HCT116 (cell line): ENCODE measurements at regions not wholly inside any gene's neighbourhood (a gene's known extent, or its start where the extent isn't known, plus 50 kb on each side); places are given as distances from the start of the nearest gene placed in this dataset.

Experiments
- ATAC-seq: fragments of 200-7000 bp; cut with Tn5 transposase; 2 replicates; pipeline ENCODE4 v1.9.1; 2020; ENCODE audit warnings: mild to moderate bottlenecking, moderate library complexity
- BruUV-seq: library from RNA; stranded (reverse); fragments of 400-500 nt; replicated peaks from 2 replicates; lab custom pipeline; 2021; lab: Mats Ljungman, UMichigan
- CTCF ChIA-PET: fragments of 300-600 bp; sonication (Branson Sonifier 250); formaldehyde crosslinking; loops from one replicate; lab custom pipeline; 2021; ENCODE audit warnings: antibody characterized with exemption; lab: Charles Lee
- POLR2A ChIA-PET: fragments of 300-600, 350-600 bp; sonication (Branson Sonifier 250); formaldehyde crosslinking; loops from one replicate; lab custom pipeline; 2021; ENCODE audit warnings: antibody characterized with exemption; lab: Charles Lee
- RAD21 ChIA-PET, 2 experiments: fragments of 300-600 bp; sonication (Branson Sonifier 250); formaldehyde crosslinking; loops; one replicate each; lab custom pipeline; 2023; ENCODE audit warnings: low total read pairs in 2 of 2; ENCODE audit not compliant: uncharacterized antibody in 2 of 2, unreplicated experiment in 2 of 2, low non-redundant PET in 1 of 2; lab: Charles Lee
- DNase-seq: peaks from one replicate; pipeline ENCODE4 v3.0.0-alpha.2; 2010; ENCODE audit warnings: low read depth, low spot score
- H2AFZ ChIP-seq: fragments of 200-600 bp; shearing (Covaris generic), sonication (generic); 2 replicates; pipeline ENCODE4 v1.6.1; 2017; ENCODE audit warnings: low read depth, mixed run types, mixed read lengths, antibody characterized with exemption, low read length; ENCODE audit not compliant: poor library complexity, severe bottlenecking
- H3K27ac ChIP-seq: 2 replicates; pipeline ENCODE4 v1.5.1; 2012; ENCODE audit warnings: low read depth, low read length
- H3K27me3 ChIP-seq: fragments of 200-600 bp; sonication (generic); 2 replicates; pipeline ENCODE4 v1.6.1; 2016; ENCODE audit warnings: mixed run types, low read length, mixed read lengths; ENCODE audit not compliant: insufficient read depth
- H3K36me3 ChIP-seq, 2 experiments: fragments of 200-500 bp in 1 of 2; fragments of 200-600 bp in 1 of 2; sonication (Bioruptor generic) in 1 of 2; sonication (generic) in 1 of 2; 2 replicates each; pipeline versions ENCODE4 v1.5.1 to v1.6.1; 2014 to 2016; ENCODE audit warnings: low read length in 2 of 2, inconsistent platforms in 1 of 2, mixed read lengths in 1 of 2, mixed run types in 1 of 2; ENCODE audit not compliant: insufficient read depth in 2 of 2, control insufficient read depth in 1 of 2
- H3K4me1 ChIP-seq, 2 experiments: fragments of 200-600 bp in 1 of 2; sonication (generic) in 1 of 2; 2 replicates each; pipeline versions ENCODE4 v1.5.1 to v1.6.1; 2012 to 2017; ENCODE audit warnings: low read length in 2 of 2, inconsistent platforms in 1 of 2, mild to moderate bottlenecking in 1 of 2, mixed read lengths in 1 of 2, mixed run types in 1 of 2, moderate library complexity in 1 of 2; ENCODE audit not compliant: insufficient read depth in 2 of 2, control insufficient read depth in 1 of 2
- H3K4me2 ChIP-seq: fragments of 200-600 bp; sonication (generic); 2 replicates; pipeline ENCODE4 v1.6.1; 2017; ENCODE audit warnings: mixed run types, low read length, mixed read lengths
- H3K4me3 ChIP-seq, 2 experiments: fragments of 200-600 bp in 1 of 2; sonication (generic) in 1 of 2; replicated peaks in 1 of 2; 2 replicates each; pipeline ENCODE4 v1.5.1; 2011 to 2016; ENCODE audit warnings: low read length in 2 of 2, control low read depth in 1 of 2, low read depth in 1 of 2, mild to moderate bottlenecking in 1 of 2, mixed read lengths in 1 of 2, mixed run types in 1 of 2
- H3K79me2 ChIP-seq: fragments of 200-600 bp; sonication (generic); 2 replicates; pipeline ENCODE4 v1.6.1; 2017; ENCODE audit warnings: mild to moderate bottlenecking, mixed run types, low read length, moderate library complexity, mixed read lengths; ENCODE audit not compliant: insufficient read depth
- H3K9ac ChIP-seq: fragments of 200-600 bp; sonication (generic); 2 replicates; pipeline ENCODE4 v1.6.1; 2016; ENCODE audit warnings: low read length, mixed read lengths
- H3K9me2 ChIP-seq: fragments of 200-600 bp; sonication (generic), shearing (Covaris generic); 2 replicates; pipeline ENCODE4 v1.6.1; 2017; ENCODE audit warnings: mixed run types, mild to moderate bottlenecking, moderate library complexity; ENCODE audit not compliant: insufficient read depth
- H3K9me3 ChIP-seq, 2 experiments: fragments of 200-500 bp in 1 of 2; fragments of 200-600 bp in 1 of 2; sonication (Bioruptor generic) in 1 of 2; sonication (generic) in 1 of 2; 2 replicates each; pipeline ENCODE4 v1.6.1; 2014 to 2017; ENCODE audit warnings: low read length in 2 of 2, mixed read lengths in 2 of 2, inconsistent platforms in 1 of 2, low read depth in 1 of 2, mild to moderate bottlenecking in 1 of 2, mixed run types in 1 of 2, moderate library complexity in 1 of 2; ENCODE audit not compliant: control insufficient read depth in 1 of 2, insufficient read depth in 1 of 2
- H4K20me1 ChIP-seq: fragments of 200-600 bp; sonication (generic), shearing (Covaris generic); 2 replicates; pipeline ENCODE4 v1.6.1; 2017; ENCODE audit warnings: mixed run types, mild to moderate bottlenecking, moderate library complexity; ENCODE audit not compliant: insufficient read depth
- EGR1 ChIP-seq: IDR thresholded peaks from 2 replicates; pipeline ENCODE4 v1.6.1; 2012; ENCODE audit warnings: low read depth
- ELF1 ChIP-seq: IDR thresholded peaks from 2 replicates; pipeline ENCODE4 v1.6.1; 2012; ENCODE audit warnings: low read depth, borderline replicate concordance
- EZH2 ChIP-seq: fragments of 200-600 bp; sonication (generic); IDR thresholded peaks from 2 replicates; pipeline ENCODE4 v1.6.1; 2017; ENCODE audit warnings: antibody characterized with exemption, mixed run types
- EZH2phosphoT487 ChIP-seq: fragments of 200-600 bp; IDR thresholded peaks from 2 replicates; pipeline ENCODE4 v1.6.1; 2018; ENCODE audit warnings: antibody characterized with exemption, borderline replicate concordance
- JUND ChIP-seq: IDR thresholded peaks from 2 replicates; pipeline ENCODE4 v1.6.1; 2012
- MAX ChIP-seq: IDR thresholded peaks from 2 replicates; pipeline ENCODE4 v1.6.1; 2012
- POLR2A ChIP-seq: IDR thresholded peaks from 2 replicates; pipeline ENCODE4 v1.7.0; 2011; ENCODE audit warnings: borderline replicate concordance; ENCODE audit not compliant: insufficient read depth, insufficient read length; ENCODE audit errors: extremely low read depth
- RAD21 ChIP-seq: IDR thresholded peaks from 2 replicates; pipeline ENCODE4 v1.6.1; 2012; ENCODE audit warnings: low read depth, mild to moderate bottlenecking
- REST ChIP-seq: IDR thresholded peaks from 2 replicates; pipeline ENCODE4 v1.6.1; 2012; ENCODE audit warnings: low read depth
- SIN3A ChIP-seq: IDR thresholded peaks from 2 replicates; pipeline ENCODE4 v1.6.1; 2012; ENCODE audit warnings: low read depth
- SP1 ChIP-seq: IDR thresholded peaks from 2 replicates; pipeline ENCODE4 v1.6.1; 2012; ENCODE audit warnings: low read depth
- SRF ChIP-seq: IDR thresholded peaks from 2 replicates; pipeline ENCODE4 v1.6.1; 2012; ENCODE audit warnings: low read depth
- ZBTB33 ChIP-seq: IDR thresholded peaks from 2 replicates; pipeline ENCODE4 v1.6.1; 2011; ENCODE audit warnings: mild to moderate bottlenecking, low read length, moderate library complexity; ENCODE audit not compliant: insufficient replicate concordance; ENCODE audit errors: extremely low read depth
- ZFX ChIP-seq: fragments of 450-650 bp; IDR thresholded peaks from 2 replicates; pipeline ENCODE4 v1.6.1; 2017
- ZNF274 ChIP-seq: fragments of 200-500 bp; sonication (Bioruptor generic); IDR thresholded peaks from 2 replicates; pipeline ENCODE4 v1.6.1; 2014; ENCODE audit warnings: mild to moderate bottlenecking, low read depth, low read length, inconsistent platforms
- intact Hi-C: fragments of 100-400 bp; cut with micrococcal nuclease; formaldehyde crosslinking; loops from 2 replicates; pipeline ENCODE4 v1.10.0; 2022

GRCh38 chr14:56870336-56870735 lies 60.1 kb upstream of the OTX2 start:
- Histone ChIP-seq H3K79me2 (no peaks in the 10 kb centered on the region), H3K9me3 (no peaks in the 10 kb centered on the region), H3K4me3 (no peak overlapping the region)
- intact Hi-C loops: loop anchor here (5.0 kb wide), 1 partner anchor 208 kb away; no protein-coding TSS in a partner anchor
- ChIA-PET POLR2A (no interaction called here), CTCF (no interaction called here), RAD21 (no interaction called here)
- no peak for ATAC-seq
- TF ChIP-seq EZH2phosphoT487: no peak
- no peak for TF ChIP-seq ELF1
- TF ChIP-seq EZH2: no peak
- no peak for TF ChIP-seq SRF
- no peak for TF ChIP-seq JUND
- no peak for TF ChIP-seq EGR1
- TF ChIP-seq, all 23 proteins: peak for 0
- Histone ChIP-seq H2AFZ (no peak overlapping the region), H3K4me1 (no peaks in the 10 kb centered on the region; a peak in 2 of 4 replicates), H3K9ac (no peak overlapping the region), H3K4me2 (no peak overlapping the region), H3K9me2 (no peaks in the 10 kb centered on the region), H4K20me1 (no peaks in the 10 kb centered on the region), H3K27me3 (peaks cover 25% of the 10 kb centered on the region), H3K36me3 (no peaks in the 10 kb centered on the region), H3K27ac (no peak overlapping the region)
- BruUV-seq: no TSS peak
- no peak for DNase-seq

- no peak overlapping the region for H3K4me2 ChIP-seq
- no peak overlapping the region for H2AFZ ChIP-seq
- no peak overlapping the region for H3K4me3 ChIP-seq
- no peak for ATAC-seq
- H3K79me2 ChIP-seq: no peaks in the 10 kb centered on the region
- H3K4me1 ChIP-seq: no peaks in the 10 kb centered on the region; a peak in 1 of 4 replicates
- no peak overlapping the region for H3K9ac ChIP-seq
- ChIA-PET RAD21 (no interaction called here), CTCF (interaction anchor here (1.2 kb wide), 1 partner anchor 378 kb away, joined by 4 read pairs; no protein-coding TSS in a partner anchor), POLR2A (no interaction called here)
- no peaks in the 10 kb centered on the region for H3K36me3 ChIP-seq
- intact Hi-C loops: no loop called here
- BruUV-seq: no TSS peak
- H3K27me3 ChIP-seq: peaks cover 33% of the 10 kb centered on the region
- H3K9me3 ChIP-seq: no peaks in the 10 kb centered on the region
- H4K20me1 ChIP-seq: no peaks in the 10 kb centered on the region
- no peak overlapping the region for H3K27ac ChIP-seq
- DNase-seq: no peak
- H3K9me2 ChIP-seq: no peaks in the 10 kb centered on the region
- TF ChIP-seq POLR2A (no peak), RAD21 (no peak), EGR1 (no peak), REST (no peak), ZBTB33 (no peak), JUND (no peak), MAX (no peak), EZH2phosphoT487 (no peak), ZFX (no peak), SIN3A (no peak), ZNF274 (no peak), SP1 (no peak)
Measured at GRCh38 chr14:56868660-56869059, 58.4 kb upstream of the OTX2 start.
